ENCODE measurements at regions not wholly inside any gene's neighbourhood (a gene's known extent, or its start where the extent isn't known, plus 50 kb on each side); places are given as distances from the start of the nearest gene placed in this dataset.
"Not testable (repeated sequence)": the region's sequence is repeated elsewhere in the genome, so short reads cannot be mapped to it uniquely, and the experiment has no call there.

DNA sequence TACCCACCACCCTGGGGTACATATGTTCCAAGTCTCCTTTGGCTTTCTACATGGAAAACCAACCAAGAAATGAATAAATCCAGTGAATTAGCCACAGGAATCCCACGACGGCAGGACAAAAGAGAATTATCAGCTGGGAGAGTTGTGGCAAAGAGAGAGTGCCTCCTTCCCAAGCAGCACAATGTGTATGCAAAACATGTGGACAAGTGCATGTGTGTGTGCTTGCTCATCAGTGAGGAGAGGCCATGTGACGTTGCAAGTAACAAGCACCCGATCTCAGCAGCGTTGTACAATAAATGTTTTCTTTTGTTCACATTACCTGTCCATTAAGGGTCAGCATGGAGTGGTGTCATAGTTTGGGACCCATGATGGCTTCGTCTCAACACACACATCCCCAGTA is 50.0 kb upstream of the EMX2 start:
- DNase-seq = no peak

- no peak for DNase-seq
Observed at GRCh38 chr10:117488004-117488403, 54.5 kb upstream of the EMX2 start.

- DNase-seq = no peak
Observed at GRCh38 chr10:117486606-117487005, 55.9 kb upstream of the EMX2 start.

DNA sequence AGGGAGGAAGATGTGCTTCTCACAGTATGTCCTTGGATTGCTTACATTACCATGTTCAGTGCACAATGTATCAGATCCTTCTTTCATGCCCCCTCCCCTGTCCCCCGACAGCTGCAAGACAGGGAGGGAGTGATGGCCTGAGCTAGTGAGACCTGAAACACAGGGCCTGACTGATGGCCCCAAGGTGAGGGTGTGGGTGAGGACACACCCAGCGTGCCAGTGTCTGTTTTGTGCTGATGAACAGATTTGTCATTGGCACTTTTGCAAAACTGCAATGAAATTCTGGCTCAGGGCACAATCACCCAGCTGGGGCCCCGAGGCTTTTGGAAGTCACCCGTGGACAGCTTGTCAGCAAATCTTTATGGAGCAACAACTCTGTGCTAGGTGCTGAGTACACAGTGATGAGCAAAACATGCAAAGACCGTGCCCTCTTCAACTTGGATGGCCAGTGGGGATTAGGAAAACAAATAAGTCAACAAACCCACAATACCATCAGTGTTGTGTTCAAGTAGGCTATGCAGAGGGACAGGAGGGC is 59.4 kb upstream of the EMX2 start:
- DNase-seq = no peak

GRCh38 chr10:117481011-117481410 is 61.5 kb upstream of the EMX2 start:
- DNase-seq = not testable (repeated sequence)

DNA sequence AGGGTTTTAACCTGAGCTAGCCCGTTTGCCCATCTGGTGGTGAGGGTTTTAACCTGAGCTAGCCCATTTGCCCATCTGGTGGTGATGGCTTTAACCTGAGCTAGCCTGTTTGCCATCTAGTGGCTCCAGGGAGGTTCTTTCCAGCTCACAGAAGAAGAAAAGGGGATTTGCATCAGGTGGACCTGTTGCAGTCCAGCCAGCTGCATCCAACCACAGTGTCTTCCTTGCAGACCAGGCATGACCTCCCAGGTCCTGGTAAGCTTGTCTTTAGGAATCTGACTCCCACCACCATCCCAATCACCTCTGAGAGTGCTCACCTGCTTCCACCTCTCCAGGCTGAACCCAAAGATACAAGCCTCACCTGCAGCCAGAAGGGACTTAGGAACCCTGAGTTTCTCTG is 62.4 kb upstream of the EMX2 start:
- no peak for DNase-seq

DNA sequence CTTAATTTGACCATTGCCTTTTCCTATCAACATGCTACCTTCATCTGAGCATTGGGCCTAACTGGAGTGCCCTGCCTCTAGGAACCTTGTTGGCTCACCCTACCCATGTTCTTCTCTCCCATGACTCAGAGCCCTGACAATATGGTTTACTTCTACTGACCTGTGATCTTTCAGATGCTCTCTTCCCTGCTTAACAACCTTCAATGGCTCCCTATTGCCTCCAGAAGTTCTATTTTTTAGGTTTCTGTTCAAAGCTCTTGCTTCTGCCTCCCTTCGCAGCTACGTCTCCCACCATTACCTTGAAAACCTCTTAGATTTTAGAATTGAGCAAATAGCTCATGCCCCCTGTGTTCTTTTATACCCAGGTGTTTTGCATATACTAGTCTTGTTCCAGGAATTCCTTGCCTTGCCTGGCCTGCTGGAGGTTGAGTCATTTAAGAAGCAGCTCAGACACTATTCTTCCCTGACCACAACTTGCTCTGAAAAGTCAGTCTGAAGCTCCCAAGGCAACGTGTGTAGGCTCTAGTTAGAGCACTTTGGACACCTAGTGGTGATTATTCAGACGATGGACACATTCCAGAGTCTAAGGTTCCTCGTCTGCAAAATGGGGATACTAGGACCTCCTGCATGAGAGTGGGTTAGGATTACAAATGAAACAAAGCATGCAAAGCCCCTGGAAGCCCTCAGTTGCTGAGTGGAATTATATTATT is 64.4 kb upstream of the EMX2 start:
- DNase-seq = no peak

GRCh38 chr10:117477211-117477947 is 65.2 kb upstream of the EMX2 start:
- no peak for DNase-seq

GRCh38 chr10:117476716-117477115 is 65.8 kb upstream of the EMX2 start:
- no peak for DNase-seq

- no peak for DNase-seq
Observed at GRCh38 chr10:117476281-117476680, 66.3 kb upstream of the EMX2 start.

- DNase-seq = no peak
Observed at GRCh38 chr10:117472872-117473271, 69.7 kb upstream of the EMX2 start.

DNA sequence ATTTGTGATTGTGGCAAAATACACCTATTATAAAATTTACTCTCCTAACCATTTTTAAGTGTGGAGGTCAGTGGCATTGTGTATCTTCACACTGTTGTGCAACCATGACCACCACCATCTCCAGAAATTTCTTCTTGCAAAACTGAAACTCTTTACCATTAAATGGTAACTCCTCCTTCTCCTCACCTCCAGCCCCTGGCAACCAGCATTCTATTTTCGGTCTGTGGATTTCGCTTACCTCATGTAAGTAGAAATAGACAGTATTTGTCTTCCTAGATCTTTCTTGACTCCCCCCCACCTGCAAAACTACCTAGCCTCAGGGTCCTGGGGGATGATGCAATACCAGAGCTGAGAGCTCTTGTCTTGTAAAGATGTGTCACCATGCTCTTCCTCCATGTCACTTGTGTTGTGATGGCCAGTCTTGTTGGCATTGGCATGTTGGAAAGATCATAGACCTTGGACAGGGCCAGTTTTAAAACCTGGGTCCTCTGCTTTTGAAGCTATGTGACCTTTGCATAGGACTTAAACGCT is 71.1 kb upstream of the EMX2 start:
- no peak for DNase-seq

- DNase-seq = no peak
Observed at GRCh38 chr10:117470733-117471132, 71.8 kb upstream of the EMX2 start.

DNA sequence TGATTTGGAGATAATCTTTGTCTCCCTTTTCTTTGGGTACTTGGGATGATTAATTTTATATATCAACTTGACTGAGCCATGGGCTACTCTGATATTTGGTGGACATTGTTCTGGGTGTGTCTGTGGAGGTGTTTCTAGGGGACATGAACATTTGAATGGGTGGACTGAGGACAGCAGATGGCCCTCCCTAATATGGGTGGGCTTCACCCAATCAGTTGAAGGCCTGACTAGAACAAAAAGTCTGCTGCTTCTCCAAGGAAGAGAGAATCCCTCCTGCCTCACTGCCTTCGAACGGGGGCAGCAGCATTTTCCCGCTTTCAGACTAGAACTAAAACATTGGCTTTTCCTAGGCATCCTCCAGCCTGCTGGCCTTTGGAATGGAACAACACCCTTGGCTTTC is 73.9 kb upstream of the EMX2 start:
- DNase-seq = no peak

DNA sequence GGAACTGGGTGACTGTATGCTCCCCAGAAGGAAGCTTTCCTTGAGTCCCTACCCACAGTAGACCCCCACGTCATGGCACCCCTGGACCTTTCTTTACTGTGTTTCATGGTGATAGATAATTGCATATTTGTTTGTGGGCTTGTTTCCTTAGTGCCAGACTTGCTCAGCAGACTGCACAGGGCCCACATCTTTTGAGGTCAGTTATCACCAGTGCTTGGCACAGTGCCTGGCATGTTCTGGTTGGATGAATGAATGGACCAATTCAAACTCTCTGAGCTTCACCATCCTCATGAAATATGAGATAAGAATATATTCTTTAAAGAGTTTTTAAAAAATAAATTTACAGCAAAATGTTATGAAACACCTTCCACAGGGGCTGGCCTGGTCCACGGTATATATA is 78.4 kb upstream of the EMX2 start:
- DNase-seq = no peak

DNA sequence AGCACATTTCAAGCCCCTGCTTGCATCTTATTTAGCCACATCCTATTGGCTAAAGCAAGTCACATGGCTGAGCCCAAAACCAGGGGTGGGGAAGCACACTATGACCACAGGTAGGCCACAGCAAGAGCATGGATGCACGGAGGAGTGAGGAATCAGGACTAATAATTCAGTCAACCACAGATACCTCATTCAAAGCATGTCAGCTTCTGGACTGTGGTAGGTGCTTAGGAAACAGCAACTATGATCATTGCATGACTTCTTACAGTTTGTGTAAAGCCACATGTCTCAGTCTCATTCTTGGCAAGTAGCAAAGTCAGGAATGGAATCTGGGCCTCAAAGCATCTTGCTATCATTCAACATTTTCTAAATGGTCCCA is 79.0 kb upstream of the EMX2 start:
- DNase-seq = no peak

DNA sequence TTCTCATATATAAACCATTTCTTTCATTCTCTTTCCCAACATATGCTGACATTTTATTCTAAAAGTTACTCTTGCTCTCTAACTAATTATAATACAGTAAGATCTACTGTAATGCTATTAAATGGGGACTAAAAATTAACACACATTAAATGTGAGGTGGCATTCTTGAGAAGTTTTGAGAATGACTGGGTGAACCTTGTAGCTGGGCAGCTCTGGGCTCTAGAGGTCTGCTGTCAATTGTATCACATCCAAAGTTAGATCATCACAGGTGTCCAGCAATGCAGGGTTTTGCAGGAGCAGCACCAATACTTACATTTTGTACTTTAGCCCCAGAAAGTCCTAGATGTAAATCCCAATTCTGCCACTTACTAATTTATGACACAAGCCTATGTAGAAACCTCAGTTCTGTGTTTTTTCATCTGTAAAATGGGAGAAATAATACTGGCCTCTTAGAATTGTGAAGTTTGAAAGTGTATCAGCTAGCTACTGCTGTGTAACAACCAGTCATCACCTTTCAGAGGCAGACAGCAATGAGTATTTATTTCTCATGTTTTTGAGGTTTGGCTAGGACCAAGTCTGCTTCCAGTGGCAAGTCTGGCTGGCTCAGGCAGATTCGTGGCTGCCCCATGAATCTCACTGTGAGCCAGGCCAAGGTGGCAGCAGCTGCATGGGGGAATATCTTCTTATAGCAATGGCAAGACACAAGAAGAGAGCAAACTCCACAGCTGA is 79.6 kb upstream of the EMX2 start:
- no peak for DNase-seq

- DNase-seq = no peak
Observed at GRCh38 chr10:117462424-117462792, 80.1 kb upstream of the EMX2 start.

DNA sequence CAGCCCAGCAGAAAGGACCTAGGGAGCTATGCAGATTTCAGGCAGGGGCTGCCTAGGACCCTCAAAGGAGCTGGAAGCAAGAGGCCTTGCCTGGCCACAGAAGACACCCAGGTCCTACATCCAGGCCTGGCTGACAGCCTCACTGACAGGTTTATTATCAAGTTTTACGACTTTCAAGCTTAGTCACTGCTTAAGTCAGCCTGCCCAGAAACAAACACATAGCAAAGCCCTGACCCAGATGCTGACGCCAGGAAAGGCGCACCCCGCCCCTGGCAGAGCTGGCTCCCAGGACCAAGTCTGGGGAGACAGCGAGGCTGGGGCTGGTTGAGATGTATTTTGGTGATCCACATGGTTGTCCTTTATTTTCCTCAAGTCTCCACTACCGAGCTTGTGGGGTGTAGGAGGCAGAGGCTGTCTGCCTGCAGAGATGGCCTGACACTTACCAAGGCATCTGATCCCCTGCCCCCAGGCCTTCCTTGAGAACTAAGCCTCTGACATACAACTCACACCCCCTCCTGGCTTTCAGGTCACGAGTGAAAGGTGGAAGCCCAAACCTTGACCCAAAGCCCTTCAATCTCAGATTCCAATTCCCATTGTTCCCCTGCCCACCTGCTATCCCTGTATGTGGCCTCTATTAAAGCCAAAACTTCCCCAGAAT is 80.7 kb upstream of the EMX2 start:
- DNase-seq = no peak

- DNase-seq = no peak
Observed at GRCh38 chr10:117460846-117461765, 81.4 kb upstream of the EMX2 start.

DNA sequence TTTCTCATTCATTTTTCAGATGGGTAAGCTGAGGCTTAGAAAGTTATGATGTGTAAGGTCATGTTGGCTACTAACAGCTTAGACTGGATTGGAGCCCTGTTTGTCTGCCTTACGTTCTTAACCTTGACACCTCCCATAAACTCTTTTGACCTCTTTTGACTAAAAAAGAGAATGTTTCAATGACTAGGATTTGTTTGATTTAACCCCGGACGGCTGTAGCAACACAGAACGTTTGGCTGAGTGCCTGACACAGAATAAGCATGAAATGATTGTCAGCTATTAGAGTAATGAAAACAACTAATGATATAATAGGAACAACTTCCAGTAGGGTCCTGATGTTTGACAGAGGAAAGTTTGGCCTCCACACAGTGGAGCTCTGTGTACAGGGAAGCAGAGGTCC is 83.3 kb upstream of the PDZD8 start:
- DNase-seq = no peak

GRCh38 chr10:117457932-117458331 is 82.7 kb upstream of the PDZD8 start:
- DNase-seq = no peak
